AG09309 (cell line): ENCODE measurements at regions not wholly inside any gene's neighbourhood (a gene's known extent, or its start where the extent isn't known, plus 50 kb on each side); places are given as distances from the start of the nearest gene placed in this dataset.

Source experiments
- DNase-seq: peaks from one replicate; pipeline ENCODE4 v3.0.0-alpha.2; 2010; ENCODE audit warnings: low read depth
- H3K4me3 ChIP-seq: 2 replicates; pipeline ENCODE4 v1.5.1; 2011; ENCODE audit warnings: mild to moderate bottlenecking, low read depth, low read length, moderate library complexity; ENCODE audit not compliant: control insufficient read depth
- TF ChIP-seq, protein P1 (sequence below): IDR thresholded peaks from 2 replicates; pipeline ENCODE4 v1.5.1; 2011; ENCODE audit warnings: mild to moderate bottlenecking, low read depth, low read length, inconsistent platforms; ENCODE audit not compliant: insufficient read depth, control insufficient read depth; ENCODE audit errors: missing control alignments

GRCh38 chr1:190858140-190858539 is 380.5 kb upstream of the BRINP3 start:
- no peak for DNase-seq
- no peak overlapping the region for H3K4me3 ChIP-seq
- TF ChIP-seq, protein P1, sequence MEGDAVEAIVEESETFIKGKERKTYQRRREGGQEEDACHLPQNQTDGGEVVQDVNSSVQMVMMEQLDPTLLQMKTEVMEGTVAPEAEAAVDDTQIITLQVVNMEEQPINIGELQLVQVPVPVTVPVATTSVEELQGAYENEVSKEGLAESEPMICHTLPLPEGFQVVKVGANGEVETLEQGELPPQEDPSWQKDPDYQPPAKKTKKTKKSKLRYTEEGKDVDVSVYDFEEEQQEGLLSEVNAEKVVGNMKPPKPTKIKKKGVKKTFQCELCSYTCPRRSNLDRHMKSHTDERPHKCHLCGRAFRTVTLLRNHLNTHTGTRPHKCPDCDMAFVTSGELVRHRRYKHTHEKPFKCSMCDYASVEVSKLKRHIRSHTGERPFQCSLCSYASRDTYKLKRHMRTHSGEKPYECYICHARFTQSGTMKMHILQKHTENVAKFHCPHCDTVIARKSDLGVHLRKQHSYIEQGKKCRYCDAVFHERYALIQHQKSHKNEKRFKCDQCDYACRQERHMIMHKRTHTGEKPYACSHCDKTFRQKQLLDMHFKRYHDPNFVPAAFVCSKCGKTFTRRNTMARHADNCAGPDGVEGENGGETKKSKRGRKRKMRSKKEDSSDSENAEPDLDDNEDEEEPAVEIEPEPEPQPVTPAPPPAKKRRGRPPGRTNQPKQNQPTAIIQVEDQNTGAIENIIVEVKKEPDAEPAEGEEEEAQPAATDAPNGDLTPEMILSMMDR = no peak

DNA sequence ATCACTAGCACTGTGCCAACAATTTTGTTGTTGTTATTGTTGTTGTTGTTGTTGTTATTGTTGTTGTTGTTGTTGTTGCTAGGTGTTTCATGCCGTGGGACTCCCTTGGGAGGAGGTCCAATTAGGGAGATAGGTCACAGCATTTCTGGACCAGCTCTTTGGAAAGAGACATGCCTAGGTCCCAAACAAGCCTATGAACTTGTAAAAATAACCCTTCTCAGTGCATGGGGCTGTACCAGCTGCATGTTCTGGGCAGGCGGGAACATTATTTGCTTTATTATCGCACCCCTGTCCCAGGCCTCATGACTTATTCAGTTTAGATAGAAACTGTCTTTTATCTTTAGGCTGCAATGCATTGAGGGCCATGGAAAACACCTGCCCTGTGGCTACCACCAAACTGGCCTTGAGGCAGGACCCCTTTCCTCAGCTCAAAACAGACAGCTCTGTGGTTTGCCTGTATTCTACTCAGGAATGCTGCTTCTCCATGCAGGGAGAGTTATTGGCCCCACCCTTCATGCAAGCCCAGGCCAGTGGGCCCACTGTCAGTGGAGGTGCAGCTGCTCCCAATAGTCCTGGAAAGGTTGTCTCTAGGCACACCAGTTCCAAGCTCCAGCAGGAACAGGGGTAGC is 386.5 kb upstream of the BRINP3 start:
- no peak overlapping the region for H3K4me3 ChIP-seq
- TF ChIP-seq, protein P1 = no peak
- DNase-seq = no peak

- no peak for DNase-seq
- TF ChIP-seq, protein P1 = no peak
- H3K4me3 ChIP-seq = no peak overlapping the region
Measured at GRCh38 chr1:190880352-190880751, 402.7 kb upstream of the BRINP3 start.

GRCh38 chr1:190881064-190881463 is 403.4 kb upstream of the BRINP3 start:
- H3K4me3 ChIP-seq = no peak overlapping the region
- TF ChIP-seq, protein P1 = no peak
- no peak for DNase-seq

GRCh38 chr1:190897233-190897632 is 419.6 kb upstream of the BRINP3 start:
- DNase-seq = no peak
- H3K4me3 ChIP-seq = no peak overlapping the region
- TF ChIP-seq, protein P1 = no peak

DNA sequence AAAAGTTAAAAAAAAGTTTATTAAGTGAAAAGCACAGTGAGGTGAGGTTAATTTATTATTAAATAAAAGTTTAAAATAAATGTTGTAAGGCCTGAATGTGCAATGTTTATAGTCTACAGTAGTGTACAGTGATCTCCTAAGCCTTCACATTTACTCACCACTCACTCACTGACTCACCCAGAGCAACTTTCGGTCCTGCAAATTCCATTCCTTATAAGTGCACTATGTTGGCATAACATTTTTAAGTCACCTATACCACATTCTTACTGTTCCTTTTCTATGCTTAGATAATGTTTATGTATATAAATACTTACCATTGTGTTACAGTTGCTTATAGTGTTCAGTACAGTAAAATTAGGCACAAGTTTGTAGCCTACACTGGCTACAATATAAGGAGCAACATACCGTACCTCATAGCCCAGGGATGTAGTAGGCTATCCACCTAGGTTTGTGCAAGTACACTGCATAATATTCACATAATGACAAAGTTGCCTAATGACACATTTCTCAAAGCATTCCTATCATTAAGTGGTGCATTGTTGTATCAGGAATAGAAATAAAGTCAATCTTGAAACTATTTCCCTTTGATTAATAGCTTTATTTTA is 426.5 kb upstream of the BRINP3 start:
- DNase-seq = no peak
- TF ChIP-seq, protein P1 = no peak
- no peak overlapping the region for H3K4me3 ChIP-seq
